HG02571 (cell line): ENCODE measurements at regions not wholly inside any gene's neighbourhood (a gene's known extent, or its start where the extent isn't known, plus 50 kb on each side); places are given as distances from the start of the nearest gene placed in this dataset.

Experiments
- ATAC-seq: cut with Tn5 transposase; IDR thresholded peaks from one replicate; pipeline ENCODE4 v1.9.1; 2021; ENCODE audit warnings: mild to moderate bottlenecking, moderate library complexity; ENCODE audit not compliant: unreplicated experiment

- no peak for ATAC-seq
These were observed 853.8 kb upstream of the INTU start for GRCh38 chr4:126779001-126779400.

DNA sequence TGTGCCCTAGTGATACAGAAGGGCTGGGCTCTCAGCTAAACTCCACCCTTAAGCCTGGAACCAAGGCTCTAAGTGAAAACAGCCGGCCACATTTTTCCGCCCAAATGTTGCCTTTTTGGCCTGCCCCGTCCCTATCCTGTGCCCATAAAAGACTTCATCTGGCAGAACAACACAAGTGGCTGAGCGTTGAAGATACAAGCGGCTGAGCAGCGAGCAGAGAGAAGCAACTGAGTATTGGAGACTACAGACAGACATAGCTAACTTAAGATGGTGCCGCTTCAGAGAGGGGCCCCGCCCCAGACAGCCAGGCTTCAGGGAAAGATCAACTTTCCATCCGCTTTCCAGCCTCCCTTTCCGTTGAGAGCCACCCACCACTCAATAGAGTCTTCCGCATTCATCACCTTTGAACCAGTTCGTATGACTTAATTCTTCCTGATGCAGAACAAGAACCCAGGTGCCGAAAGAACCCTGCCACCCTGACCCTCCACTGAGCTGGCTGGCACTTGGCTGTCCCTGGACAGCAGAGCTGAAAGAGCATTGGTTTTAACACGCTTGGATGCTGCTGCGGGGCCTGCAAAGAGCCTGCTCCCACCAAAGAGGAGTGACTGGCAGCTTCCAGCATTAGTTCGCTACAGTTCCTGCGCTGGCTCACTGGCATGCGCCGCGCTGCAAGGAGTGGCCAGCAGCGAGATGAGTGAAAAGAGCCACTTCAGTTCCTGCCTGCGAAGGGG lies 853.2 kb upstream of the INTU start:
- ATAC-seq, result no peak

- ATAC-seq, result no peak
These were observed 849.6 kb upstream of the INTU start for GRCh38 chr4:126783191-126783590.

DNA sequence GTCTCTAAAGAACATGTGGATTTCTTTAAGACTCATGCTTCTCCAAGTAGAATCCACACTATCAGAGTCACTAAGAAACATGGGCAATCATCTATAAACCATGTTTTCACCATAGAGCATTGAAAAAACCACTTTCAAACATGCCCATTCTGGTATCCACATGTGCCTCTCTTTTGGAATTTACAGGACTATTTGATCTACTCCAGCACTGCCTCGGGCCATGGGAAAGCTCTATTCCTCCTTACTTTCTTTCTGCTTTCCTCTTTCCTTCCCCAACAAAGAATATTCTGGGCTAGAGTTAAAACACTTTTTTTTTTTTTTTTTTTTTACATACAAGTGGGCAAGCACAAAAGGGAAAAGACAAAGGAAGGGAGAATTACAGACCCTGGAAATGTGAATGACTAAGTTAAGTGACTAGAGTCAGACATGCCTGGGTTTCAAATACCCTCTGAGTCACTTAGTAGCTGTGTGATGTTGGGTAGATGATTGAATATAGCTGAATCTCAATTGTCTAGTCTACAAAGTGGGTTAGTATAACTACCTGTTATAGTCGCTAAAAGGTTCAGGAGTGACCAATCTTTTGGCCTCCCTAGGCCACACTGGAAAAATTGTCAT lies 847.7 kb upstream of the INTU start:
- ATAC-seq, result no peak

DNA sequence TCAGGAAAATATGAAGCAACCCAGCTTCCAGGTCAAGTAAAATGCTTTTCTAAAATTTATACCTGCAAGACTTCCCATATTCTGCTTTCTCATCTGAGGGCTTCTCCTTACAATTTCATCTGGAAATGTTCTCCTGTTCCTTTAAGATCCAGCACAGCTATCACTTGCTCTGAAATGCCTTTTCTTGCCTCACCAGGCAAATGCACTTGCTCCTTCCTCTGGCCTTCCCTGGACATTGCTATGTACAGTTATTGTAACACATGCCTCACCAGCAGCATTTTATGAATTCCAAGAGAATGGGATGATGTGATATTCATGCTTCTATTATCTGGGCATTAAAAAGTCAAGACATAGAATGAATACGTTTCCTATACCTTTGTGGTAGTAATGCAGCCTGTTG lies 842.1 kb upstream of the INTU start:
- no peak for ATAC-seq

- ATAC-seq, result no peak
These were observed 838.4 kb upstream of the INTU start for GRCh38 chr4:126794363-126794762.

- no peak for ATAC-seq
These were observed 834.5 kb upstream of the INTU start for GRCh38 chr4:126798214-126798613.

GRCh38 chr4:126799416-126799815 lies 833.3 kb upstream of the INTU start:
- ATAC-seq, result no peak

- no peak for ATAC-seq
These were observed 832.7 kb upstream of the INTU start for GRCh38 chr4:126799971-126800574.

- ATAC-seq, result no peak
These were observed 832.1 kb upstream of the INTU start for GRCh38 chr4:126800575-126801141.

DNA sequence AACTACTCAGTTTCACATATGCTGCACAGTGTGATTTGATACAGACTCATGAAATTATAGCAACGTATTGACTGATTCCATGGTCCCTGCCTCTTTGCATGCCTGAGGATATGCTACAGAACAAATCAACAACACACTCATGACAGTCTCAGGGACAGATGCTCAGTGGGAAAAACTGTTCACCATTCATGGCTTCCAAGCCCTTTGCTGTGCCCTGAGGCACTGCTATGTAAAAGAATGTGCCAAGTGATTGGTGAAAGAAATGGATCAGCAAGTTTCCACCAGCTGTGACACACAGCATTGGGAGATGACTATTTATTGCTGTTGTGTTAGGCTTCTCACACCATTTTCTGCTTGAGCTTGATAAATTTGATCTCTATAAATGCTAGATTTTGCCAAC lies 825.6 kb upstream of the INTU start:
- ATAC-seq, result no peak

DNA sequence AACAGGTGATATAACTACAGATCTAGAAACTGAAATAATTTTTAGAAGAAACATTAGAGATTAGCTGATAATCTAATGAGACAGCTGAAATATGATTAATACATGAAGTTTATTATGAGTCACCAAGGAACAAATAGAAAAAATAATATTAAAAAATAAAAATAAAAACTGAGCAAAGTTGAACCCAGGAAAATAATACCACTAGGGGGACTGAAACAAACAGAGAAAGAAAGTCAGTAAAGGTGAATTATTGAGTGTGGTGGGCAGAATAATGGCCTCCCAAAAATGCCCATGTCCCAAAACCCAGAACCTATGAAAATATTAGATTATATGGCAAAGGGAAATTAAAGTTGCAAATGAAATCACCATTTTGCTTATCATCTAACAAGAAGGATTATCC lies 820.7 kb upstream of the INTU start:
- ATAC-seq, result no peak

DNA sequence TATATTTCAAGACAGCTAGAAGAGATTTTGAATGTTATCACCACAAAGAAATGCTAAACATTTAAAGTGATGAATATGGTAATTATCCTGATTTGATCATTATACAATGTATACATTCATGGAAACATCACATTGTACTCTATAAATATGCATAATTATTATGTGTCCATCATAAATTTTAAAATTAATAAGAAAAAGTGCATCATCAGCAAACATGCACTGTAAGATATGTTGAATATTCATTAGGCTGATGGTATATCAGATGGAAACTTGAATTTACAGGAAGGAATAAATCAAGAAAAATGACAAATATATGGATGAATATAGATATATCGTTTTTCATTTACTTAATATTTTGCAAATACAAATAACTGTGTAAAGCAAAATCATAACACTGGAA lies 812.1 kb upstream of the INTU start:
- no peak for ATAC-seq

- no peak for ATAC-seq
These were observed 811.6 kb upstream of the INTU start for GRCh38 chr4:126821152-126821551.

- no peak for ATAC-seq
These were observed 807.7 kb upstream of the INTU start for GRCh38 chr4:126825083-126825482.

DNA sequence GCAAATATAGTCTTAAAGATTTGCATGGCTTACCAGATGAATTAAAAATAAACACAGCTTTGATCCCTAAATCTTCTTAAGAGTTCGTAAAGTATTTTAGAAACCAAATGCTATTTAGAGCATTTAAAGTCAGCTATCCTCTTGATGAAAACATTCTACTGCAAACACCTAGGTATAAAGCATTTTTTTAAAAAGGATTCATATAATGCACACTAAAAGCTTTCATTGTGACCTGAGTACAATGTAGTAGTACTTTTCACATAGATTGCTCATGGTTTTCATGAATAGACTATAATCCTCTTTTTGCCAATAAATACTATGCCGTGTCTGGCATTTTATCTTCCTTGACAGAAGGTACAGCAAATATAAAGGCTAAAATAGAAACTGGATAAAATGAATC lies 805.1 kb upstream of the INTU start:
- no peak for ATAC-seq

- no peak for ATAC-seq
These were observed 797.9 kb upstream of the INTU start for GRCh38 chr4:126834854-126835253.

GRCh38 chr4:126838941-126839679 lies 793.6 kb upstream of the INTU start:
- ATAC-seq, result no peak

GRCh38 chr4:126843492-126844067 lies 789.2 kb upstream of the INTU start:
- ATAC-seq, result no peak

DNA sequence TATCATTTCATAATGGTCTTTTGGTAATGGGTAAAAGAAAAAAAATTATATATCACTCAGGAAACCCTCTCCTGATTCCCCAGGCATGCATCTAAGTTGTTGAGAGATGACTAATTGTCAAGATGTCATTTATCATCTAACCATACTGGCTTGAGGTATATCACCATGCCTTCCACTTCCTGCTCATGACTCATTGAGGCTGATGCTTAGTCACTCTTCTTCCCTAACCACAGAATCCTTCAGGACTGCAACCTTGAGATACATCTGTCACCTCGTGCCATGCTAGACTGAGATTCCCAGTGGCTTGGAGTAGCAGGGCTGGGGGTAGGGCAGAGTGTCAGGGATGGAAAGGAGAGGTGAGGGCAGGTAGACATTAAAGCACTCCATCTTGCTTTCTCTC lies 782.5 kb upstream of the INTU start:
- no peak for ATAC-seq

- no peak for ATAC-seq
These were observed 781.4 kb upstream of the INTU start for GRCh38 chr4:126851391-126851790.
